Cardiac muscle cell (in vitro differentiated cells and primary cell): ENCODE measurements at regions not wholly inside any gene's neighbourhood (a gene's known extent, or its start where the extent isn't known, plus 50 kb on each side); places are given as distances from the start of the nearest gene placed in this dataset.

Experiments
- DNase-seq, 2 donors: peaks; one replicate each; pipeline versions ENCODE4 v3.0.0 to v3.0.0-alpha.2; 2010 to 2017; ENCODE audit warnings: low read depth in 1 of 2, low spot score in 1 of 2
- H3K27ac ChIP-seq: fragments of 200-600 bp; sonication (generic); 2 replicates; pipeline ENCODE4 v1.5.1; 2016
- H3K27me3 ChIP-seq: fragments of 200-600 bp; sonication (generic); 2 replicates; pipeline ENCODE4 v1.6.0; 2016; ENCODE audit warnings: control low read depth
- H3K36me3 ChIP-seq: fragments of 200-600 bp; sonication (generic); 2 replicates; pipeline ENCODE4 v1.5.1; 2016; ENCODE audit warnings: control low read depth
- H3K4me1 ChIP-seq: fragments of 200-600 bp; sonication (generic); 2 replicates; pipeline ENCODE4 v1.8.1; 2017; ENCODE audit warnings: low read depth, mild to moderate bottlenecking, mixed run types
- H3K4me3 ChIP-seq: fragments of 200-600 bp; sonication (generic); 2 replicates; pipeline ENCODE4 v1.5.1; 2016; ENCODE audit warnings: mild to moderate bottlenecking
- H3K9me3 ChIP-seq: fragments of 200-600 bp; sonication (generic); 2 replicates; pipeline ENCODE4 v1.5.1; 2017; ENCODE audit warnings: low read depth, mild to moderate bottlenecking, control low read depth
- TF ChIP-seq, protein P1 (sequence below): IDR thresholded peaks from 2 replicates; pipeline ENCODE4 v1.5.1; 2012; ENCODE audit warnings: low read depth, mild to moderate bottlenecking, low read length

DNA sequence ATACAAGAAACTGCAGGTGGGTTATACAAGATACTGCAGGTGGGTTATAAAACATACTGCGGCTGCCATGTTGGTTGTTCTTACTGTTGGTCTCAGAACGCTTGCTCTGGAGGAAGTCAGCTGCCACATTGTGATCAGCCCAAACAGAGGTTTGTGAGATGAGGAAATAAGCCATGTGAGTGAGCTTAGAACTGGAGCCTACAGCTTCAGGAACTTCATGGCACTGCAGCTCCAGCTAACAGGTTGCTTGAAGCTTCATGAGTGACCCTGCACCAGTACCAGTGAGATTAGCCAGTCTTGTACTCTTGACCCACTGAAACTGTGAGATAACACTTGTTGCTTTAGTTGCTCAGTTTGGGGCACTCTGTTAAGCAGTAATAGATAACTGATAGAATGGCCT is 74.5 kb upstream of the PRKCQ start:
- H3K27ac ChIP-seq, result no peak overlapping the region
- DNase-seq, result no peak
- no peak overlapping the region for H3K4me3 ChIP-seq
- no peaks in the 10 kb centered on the region for H3K27me3 ChIP-seq
- no peaks in the 10 kb centered on the region for H3K9me3 ChIP-seq
- no peaks in the 10 kb centered on the region for H3K4me1 ChIP-seq
- TF ChIP-seq, protein P1, sequence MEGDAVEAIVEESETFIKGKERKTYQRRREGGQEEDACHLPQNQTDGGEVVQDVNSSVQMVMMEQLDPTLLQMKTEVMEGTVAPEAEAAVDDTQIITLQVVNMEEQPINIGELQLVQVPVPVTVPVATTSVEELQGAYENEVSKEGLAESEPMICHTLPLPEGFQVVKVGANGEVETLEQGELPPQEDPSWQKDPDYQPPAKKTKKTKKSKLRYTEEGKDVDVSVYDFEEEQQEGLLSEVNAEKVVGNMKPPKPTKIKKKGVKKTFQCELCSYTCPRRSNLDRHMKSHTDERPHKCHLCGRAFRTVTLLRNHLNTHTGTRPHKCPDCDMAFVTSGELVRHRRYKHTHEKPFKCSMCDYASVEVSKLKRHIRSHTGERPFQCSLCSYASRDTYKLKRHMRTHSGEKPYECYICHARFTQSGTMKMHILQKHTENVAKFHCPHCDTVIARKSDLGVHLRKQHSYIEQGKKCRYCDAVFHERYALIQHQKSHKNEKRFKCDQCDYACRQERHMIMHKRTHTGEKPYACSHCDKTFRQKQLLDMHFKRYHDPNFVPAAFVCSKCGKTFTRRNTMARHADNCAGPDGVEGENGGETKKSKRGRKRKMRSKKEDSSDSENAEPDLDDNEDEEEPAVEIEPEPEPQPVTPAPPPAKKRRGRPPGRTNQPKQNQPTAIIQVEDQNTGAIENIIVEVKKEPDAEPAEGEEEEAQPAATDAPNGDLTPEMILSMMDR, result no peak
- no peaks in the 10 kb centered on the region for H3K36me3 ChIP-seq

DNA sequence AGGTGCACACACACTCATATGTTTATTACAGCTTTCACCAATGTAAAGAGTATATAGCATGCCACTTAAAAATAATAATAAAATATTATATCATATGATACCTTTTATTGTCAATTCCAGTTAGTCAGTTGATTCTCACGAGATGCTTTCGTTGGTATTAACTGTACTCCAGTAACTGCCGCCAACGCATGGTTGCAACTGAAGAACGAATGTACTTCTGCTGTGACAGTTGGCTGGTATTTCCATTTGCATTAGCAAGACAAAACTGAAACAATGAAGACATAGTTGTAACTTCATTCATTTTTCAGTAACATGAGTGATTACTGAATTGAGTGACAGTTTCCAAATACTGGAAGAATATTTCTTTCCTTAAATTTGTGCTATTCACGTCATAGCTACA is 70.5 kb upstream of the PRKCQ start:
- H3K4me1 ChIP-seq, result no peaks in the 10 kb centered on the region
- no peaks in the 10 kb centered on the region for H3K36me3 ChIP-seq
- H3K9me3 ChIP-seq, result no peaks in the 10 kb centered on the region
- H3K4me3 ChIP-seq, result no peak overlapping the region
- no peaks in the 10 kb centered on the region for H3K27me3 ChIP-seq
- TF ChIP-seq, protein P1, result no peak
- DNase-seq, result no peak
- no peak overlapping the region for H3K27ac ChIP-seq

DNA sequence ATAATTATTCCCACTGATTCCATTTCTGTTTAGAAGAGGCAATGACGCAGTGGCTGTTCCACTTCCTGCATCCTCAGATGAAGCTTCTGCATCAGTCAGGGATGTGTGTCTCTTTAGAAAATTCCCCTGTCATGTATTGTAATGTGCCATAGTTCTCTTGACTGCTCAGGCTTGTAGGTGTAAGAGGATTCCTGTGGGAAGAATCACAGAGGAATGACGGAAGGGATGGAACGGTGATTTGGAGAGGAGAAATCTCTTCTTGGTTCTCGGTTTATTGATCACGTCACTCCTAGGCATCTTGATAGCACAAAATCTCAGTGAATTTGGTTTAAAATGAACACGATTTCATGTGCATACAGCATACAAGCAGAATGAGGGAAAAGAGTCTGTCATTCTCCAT is 69.8 kb upstream of the PRKCQ start:
- Histone ChIP-seq H3K27ac (no peak overlapping the region), H3K36me3 (no peaks in the 10 kb centered on the region), H3K4me1 (no peaks in the 10 kb centered on the region), H3K4me3 (no peak overlapping the region), H3K27me3 (no peaks in the 10 kb centered on the region), H3K9me3 (no peaks in the 10 kb centered on the region)
- DNase-seq, result no peak
- TF ChIP-seq, protein P1, result no peak

DNA sequence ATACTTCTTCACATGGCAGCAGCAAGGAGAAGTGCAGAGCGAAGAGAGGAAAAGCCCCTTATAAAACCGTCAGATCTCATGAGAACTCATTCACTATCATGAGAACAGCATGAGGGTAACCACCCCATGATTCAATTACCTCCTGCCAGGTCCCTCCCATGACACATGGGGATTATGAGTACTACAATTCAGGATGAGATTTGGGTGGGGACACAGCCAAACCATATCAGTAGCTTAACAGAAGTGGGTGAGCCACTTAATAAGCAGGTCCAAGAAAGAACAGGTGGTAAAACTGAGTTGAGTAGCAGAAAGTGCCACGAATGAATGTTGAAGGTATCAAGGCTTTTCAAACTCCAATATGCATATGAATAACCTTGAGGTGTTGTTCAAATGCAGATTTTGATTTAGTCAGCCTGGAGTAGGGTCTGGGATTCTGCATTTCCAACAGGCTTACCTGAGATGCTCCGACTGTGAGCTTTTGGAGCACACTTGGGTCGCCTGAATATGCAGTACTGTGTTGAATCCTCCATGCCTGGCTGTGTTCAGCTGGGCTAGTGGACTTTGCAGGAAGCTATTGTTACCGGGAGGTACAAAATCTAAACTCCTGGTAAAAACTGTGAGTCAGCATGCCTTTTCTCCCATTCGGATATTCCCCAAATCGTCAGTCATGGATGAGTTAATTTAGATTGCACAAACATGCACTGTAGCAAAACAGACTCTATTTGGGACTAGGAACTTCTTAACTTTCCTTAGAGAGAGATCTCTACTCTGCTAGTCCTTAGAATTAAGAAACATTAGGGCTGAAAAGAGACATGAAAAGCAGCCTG is 69.0 kb upstream of the PRKCQ start:
- DNase-seq, result no peak
- H3K4me3 ChIP-seq, result no peak overlapping the region
- no peaks in the 10 kb centered on the region for H3K36me3 ChIP-seq
- no peaks in the 10 kb centered on the region for H3K9me3 ChIP-seq
- no peak overlapping the region for H3K27ac ChIP-seq
- no peaks in the 10 kb centered on the region for H3K27me3 ChIP-seq
- no peaks in the 10 kb centered on the region for H3K4me1 ChIP-seq
- TF ChIP-seq, protein P1, result no peak

DNA sequence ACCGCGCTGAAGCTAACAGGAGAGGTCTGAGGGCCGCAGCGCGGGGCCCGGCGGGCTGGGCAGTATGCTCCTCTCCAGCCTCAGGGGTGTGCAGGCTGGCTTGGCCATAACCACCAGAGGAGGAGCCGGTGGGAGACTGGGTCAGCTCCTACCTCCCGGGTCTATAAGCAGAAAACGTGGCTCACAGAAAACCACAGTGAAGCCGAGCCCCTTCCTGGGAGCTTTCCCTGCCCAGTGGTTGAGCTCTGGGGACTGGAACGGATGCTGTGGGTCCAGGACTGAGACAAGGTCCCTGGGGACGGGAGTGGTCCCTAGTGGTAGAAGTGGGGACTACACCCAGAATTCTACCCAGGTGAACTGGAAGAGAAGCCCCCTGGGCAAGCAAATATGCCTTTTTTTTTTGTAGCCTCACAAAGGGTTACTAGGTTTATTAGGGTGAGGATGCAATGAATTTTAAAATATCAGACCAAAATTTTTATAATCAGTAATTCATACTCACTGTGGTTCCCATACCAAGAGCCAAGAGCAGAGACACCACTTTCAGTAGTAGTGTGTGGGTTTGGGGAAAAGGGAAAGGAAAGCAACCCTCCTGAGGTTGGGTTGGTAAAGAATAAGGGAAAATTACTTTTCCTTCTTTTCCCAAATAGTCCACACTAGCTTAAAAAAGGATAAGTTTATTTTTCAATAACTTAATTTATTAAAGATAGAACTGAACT is 67.9 kb upstream of the PRKCQ start:
- Histone ChIP-seq H3K9me3 (no peaks in the 10 kb centered on the region), H3K4me1 (no peaks in the 10 kb centered on the region), H3K4me3 (no peak overlapping the region), H3K27me3 (no peaks in the 10 kb centered on the region), H3K27ac (no peak overlapping the region), H3K36me3 (no peaks in the 10 kb centered on the region)
- TF ChIP-seq, protein P1, result peak; percentile 59
- DNase-seq, result peak; percentile 12 to 75
